ENCODE measurements at regions not wholly inside any gene's neighbourhood (a gene's known extent, or its start where the extent isn't known, plus 50 kb on each side); places are given as distances from the start of the nearest gene placed in this dataset.
"Not testable (repeated sequence)": the region's sequence is repeated elsewhere in the genome, so short reads cannot be mapped to it uniquely, and the experiment has no call there.

DNA sequence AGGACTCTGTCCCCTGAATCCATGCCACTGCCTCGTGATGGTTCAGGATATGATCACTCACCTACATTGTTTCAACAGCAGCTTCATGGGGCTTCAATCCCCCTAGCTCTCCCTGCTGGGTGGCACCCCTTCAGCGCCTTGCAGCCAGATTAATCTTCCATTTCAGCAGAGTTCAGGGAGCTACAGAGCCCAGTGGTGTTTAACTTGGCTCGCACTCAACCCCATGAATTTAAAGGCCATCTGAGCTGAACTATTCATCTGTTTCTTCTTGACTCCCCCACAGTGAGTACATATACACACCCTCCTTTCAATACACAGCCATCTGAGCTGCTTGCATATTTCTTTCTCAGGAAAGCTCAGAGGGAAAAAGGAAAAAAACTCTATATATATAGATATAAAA is 202.8 kb upstream of the C16orf82 start:
- no peaks in the 10 kb centered on the region for H3K36me3 ChIP-seq (ENCODE audit: insufficient read depth, low read length)
- H3K9me2 ChIP-seq (ENCODE audit: insufficient read depth, low read length), result no peaks in the 10 kb centered on the region
- H3K9me3 ChIP-seq (ENCODE audit: low read length), result no peaks in the 10 kb centered on the region
- no peak overlapping the region for H3K4me3 ChIP-seq (ENCODE audit: low read depth, low read length, poor library complexity, severe bottlenecking)
- no peak for DNase-seq (ENCODE audit: low spot score)
- no peaks in the 10 kb centered on the region for H3K4me1 ChIP-seq (ENCODE audit: insufficient read depth, low read length, poor library complexity, severe bottlenecking)
- intact Hi-C loops (cut with micrococcal nuclease; ENCODE audit: unreplicated experiment), result no loop called here
- ChIA-PET POLR2A (interaction anchor here (0.5 to 1.0 kb wide), 2 partner anchors 10 to 1432 kb away, joined by 4 read pairs; no protein-coding TSS in a partner anchor), CTCF (ENCODE audit: unreplicated experiment) (no interaction called here)
- no peak overlapping the region for H3K4me2 ChIP-seq (ENCODE audit: low read length)
- BruUV-seq (replicated peaks), result no TSS peak
- H2AFZ ChIP-seq (ENCODE audit: low read length), result no peak overlapping the region
- TF ChIP-seq, protein P1, sequence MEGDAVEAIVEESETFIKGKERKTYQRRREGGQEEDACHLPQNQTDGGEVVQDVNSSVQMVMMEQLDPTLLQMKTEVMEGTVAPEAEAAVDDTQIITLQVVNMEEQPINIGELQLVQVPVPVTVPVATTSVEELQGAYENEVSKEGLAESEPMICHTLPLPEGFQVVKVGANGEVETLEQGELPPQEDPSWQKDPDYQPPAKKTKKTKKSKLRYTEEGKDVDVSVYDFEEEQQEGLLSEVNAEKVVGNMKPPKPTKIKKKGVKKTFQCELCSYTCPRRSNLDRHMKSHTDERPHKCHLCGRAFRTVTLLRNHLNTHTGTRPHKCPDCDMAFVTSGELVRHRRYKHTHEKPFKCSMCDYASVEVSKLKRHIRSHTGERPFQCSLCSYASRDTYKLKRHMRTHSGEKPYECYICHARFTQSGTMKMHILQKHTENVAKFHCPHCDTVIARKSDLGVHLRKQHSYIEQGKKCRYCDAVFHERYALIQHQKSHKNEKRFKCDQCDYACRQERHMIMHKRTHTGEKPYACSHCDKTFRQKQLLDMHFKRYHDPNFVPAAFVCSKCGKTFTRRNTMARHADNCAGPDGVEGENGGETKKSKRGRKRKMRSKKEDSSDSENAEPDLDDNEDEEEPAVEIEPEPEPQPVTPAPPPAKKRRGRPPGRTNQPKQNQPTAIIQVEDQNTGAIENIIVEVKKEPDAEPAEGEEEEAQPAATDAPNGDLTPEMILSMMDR (conservative IDR thresholded peaks at IDR 0.05; ENCODE audit: low read length), result no peak
- TF ChIP-seq EZH2phosphoT487 (IDR thresholded peaks at IDR 0.05; ENCODE audit: borderline replicate concordance, low read depth, low read length), result no peak
- H3K27ac ChIP-seq (ENCODE audit: low read depth, low read length, poor library complexity, severe bottlenecking), result no peak overlapping the region
- H4K20me1 ChIP-seq (ENCODE audit: insufficient read depth, low read length), result no peaks in the 10 kb centered on the region
- H3K79me2 ChIP-seq (ENCODE audit: insufficient read depth, low read depth, low read length), result no peaks in the 10 kb centered on the region

DNA sequence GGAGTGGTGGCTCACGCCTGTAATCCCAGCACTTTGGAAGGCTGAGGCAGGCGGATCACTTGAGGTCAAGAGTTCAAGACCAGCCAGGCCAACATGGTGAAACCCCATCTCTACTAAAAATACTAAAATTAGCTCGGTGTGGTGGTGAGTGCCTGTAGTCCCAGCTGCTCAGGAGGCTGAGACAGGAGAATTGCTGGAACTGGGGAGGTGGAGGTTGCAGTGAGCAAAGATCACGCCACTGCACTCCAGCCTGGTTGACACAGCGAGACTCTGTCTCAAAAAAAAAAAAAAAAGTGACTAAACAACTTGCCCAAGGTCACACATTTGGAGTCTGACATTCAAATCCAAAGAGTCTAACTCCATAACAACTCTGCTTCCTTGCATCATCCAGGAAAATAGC is 192.4 kb upstream of the C16orf82 start:
- H3K9me3 ChIP-seq (ENCODE audit: low read length); BruUV-seq (replicated peaks); CTCF ChIA-PET (ENCODE audit: unreplicated experiment): not testable (repeated sequence)

DNA sequence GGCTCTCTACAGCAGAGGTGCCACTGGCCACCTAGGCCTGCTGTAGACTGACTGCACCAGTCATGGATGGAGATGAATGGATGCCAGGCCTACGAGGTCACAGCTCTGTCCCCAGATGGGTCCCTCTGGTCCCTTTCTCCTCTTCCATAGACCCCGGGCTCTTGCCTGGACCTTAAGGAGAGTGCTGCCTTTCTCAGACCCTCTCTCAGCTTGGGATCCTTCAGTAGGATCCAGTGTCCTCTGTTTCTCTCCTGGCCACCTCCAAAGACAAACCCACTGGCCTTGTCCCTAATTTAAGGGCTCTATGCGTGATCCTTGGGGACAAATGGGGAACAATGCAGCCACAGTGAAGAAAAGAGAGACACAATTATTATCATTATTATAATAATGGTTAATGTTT is 189.3 kb upstream of the C16orf82 start:
- no TSS peak for BruUV-seq (replicated peaks)
- TF ChIP-seq EZH2phosphoT487 (IDR thresholded peaks at IDR 0.05; ENCODE audit: borderline replicate concordance, low read depth, low read length), result no peak
- TF ChIP-seq, protein P1 (conservative IDR thresholded peaks at IDR 0.05; ENCODE audit: low read length), result no peak
- Histone ChIP-seq H3K79me2 (ENCODE audit: insufficient read depth, low read depth, low read length) (no peaks in the 10 kb centered on the region), H2AFZ (ENCODE audit: low read length) (no peak overlapping the region), H4K20me1 (ENCODE audit: insufficient read depth, low read length) (no peaks in the 10 kb centered on the region), H3K36me3 (ENCODE audit: insufficient read depth, low read length) (no peaks in the 10 kb centered on the region), H3K4me1 (ENCODE audit: insufficient read depth, low read length, poor library complexity, severe bottlenecking) (no peaks in the 10 kb centered on the region), H3K27ac (ENCODE audit: low read depth, low read length, poor library complexity, severe bottlenecking) (no peak overlapping the region), H3K9me2 (ENCODE audit: insufficient read depth, low read length) (no peaks in the 10 kb centered on the region), H3K9me3 (ENCODE audit: low read length) (no peaks in the 10 kb centered on the region), H3K4me2 (ENCODE audit: low read length) (no peak overlapping the region), H3K4me3 (ENCODE audit: low read depth, low read length, poor library complexity, severe bottlenecking) (no peak overlapping the region)
- intact Hi-C loops (cut with micrococcal nuclease; ENCODE audit: unreplicated experiment), result no loop called here
- ChIA-PET CTCF (ENCODE audit: unreplicated experiment) (no interaction called here), POLR2A (no interaction called here)
- no peak for DNase-seq (ENCODE audit: low spot score)

More for the DNA sequence above, 192.4 kb upstream of the C16orf82 start:
- H3K79me2 ChIP-seq (ENCODE audit: insufficient read depth, low read depth, low read length); H4K20me1 ChIP-seq (ENCODE audit: insufficient read depth, low read length); H3K27ac ChIP-seq (ENCODE audit: low read depth, low read length, poor library complexity, severe bottlenecking); H3K36me3 ChIP-seq (ENCODE audit: insufficient read depth, low read length); H3K4me1 ChIP-seq (ENCODE audit: insufficient read depth, low read length, poor library complexity, severe bottlenecking); H3K4me2 ChIP-seq (ENCODE audit: low read length); H3K4me3 ChIP-seq (ENCODE audit: low read depth, low read length, poor library complexity, severe bottlenecking); H2AFZ ChIP-seq (ENCODE audit: low read length); intact Hi-C loops (cut with micrococcal nuclease; ENCODE audit: unreplicated experiment); DNase-seq (ENCODE audit: low spot score); H3K9me2 ChIP-seq (ENCODE audit: insufficient read depth, low read length): not testable (repeated sequence)
- POLR2A ChIA-PET, result interaction anchor here (0.6 to 0.8 kb wide), 2 partner anchors 158 to 1742 kb away, joined by 3 to 5 read pairs; no protein-coding TSS in a partner anchor
